ENCODE measurements at regions not wholly inside any gene's neighbourhood (a gene's known extent, or its start where the extent isn't known, plus 50 kb on each side); places are given as distances from the start of the nearest gene placed in this dataset.

DNA sequence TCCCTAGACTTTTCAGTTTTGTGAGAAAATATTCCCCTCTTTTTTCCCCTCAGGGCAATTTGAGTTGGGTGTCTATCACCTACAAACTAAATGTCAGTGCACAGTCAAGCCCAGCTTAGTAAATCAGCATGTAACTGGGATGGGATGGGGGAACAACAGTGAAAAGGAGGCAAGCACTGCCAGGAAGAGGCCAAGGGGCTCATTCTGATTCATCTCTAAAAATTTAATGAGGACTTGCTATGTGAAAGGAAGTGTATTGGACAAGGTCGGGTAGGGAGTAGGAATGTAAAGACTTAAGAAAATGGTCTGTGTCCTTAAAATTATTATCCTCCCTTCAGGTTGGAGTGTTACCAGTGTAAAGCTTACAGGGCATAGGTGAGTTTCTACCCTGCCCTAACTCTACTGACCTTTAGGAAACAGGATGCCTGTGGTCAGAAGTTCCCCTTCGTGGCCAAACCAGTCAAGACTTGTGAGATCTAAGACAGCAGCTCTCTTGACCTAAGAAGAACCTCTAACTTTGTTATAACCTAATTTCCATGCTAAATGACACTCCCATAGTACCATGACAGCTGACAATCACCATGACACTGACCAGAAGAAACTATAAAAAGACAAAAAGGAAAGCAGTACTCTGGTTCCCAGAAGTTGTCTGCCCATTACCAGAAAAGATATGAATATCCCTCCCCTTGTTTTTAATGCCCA is 194.4 kb upstream of the LDB2 start:
- no peak for TF ChIP-seq ZNF274 (IDR thresholded peaks at IDR 0.05; ENCODE audit: low read depth, low read length)
- TF ChIP-seq YY1 (IDR thresholded peaks at IDR 0.05; ENCODE audit: insufficient read depth, insufficient read length) = no peak
- no peak for TF ChIP-seq SUZ12 (IDR thresholded peaks at IDR 0.05; ENCODE audit: extremely low read depth, insufficient read depth, insufficient read length)
